Glutamatergic neuron (in vitro differentiated cells): ENCODE measurements at regions not wholly inside any gene's neighbourhood (a gene's known extent, or its start where the extent isn't known, plus 50 kb on each side); places are given as distances from the start of the nearest gene placed in this dataset.

Source experiments
- DNase-seq: peaks from one replicate; pipeline ENCODE4 v3.0.0; 2022
- H3K27ac Mint-ChIP-seq: one replicate; pipeline ENCODE4 v1.8.0; 2020; ENCODE audit warnings: mild to moderate bottlenecking, mixed read lengths, inconsistent platforms; ENCODE audit not compliant: unreplicated experiment
- H3K27me3 Mint-ChIP-seq: one replicate; pipeline ENCODE4 v1.8.0; 2020; ENCODE audit warnings: mild to moderate bottlenecking, moderate library complexity, mixed read lengths, inconsistent platforms; ENCODE audit not compliant: unreplicated experiment
- H3K36me3 Mint-ChIP-seq: one replicate; pipeline ENCODE4 v1.8.0; 2020; ENCODE audit warnings: mild to moderate bottlenecking, mixed read lengths, inconsistent platforms; ENCODE audit not compliant: unreplicated experiment
- H3K4me1 Mint-ChIP-seq: one replicate; pipeline ENCODE4 v1.8.0; 2020; ENCODE audit warnings: mild to moderate bottlenecking, low read depth, mixed read lengths, inconsistent platforms; ENCODE audit not compliant: unreplicated experiment
- H3K4me3 Mint-ChIP-seq: one replicate; pipeline ENCODE4 v1.8.0; 2020; ENCODE audit warnings: mild to moderate bottlenecking, mixed read lengths, inconsistent platforms; ENCODE audit not compliant: unreplicated experiment
- H3K9me3 Mint-ChIP-seq: one replicate; pipeline ENCODE4 v1.8.0; 2020; ENCODE audit warnings: mild to moderate bottlenecking, moderate library complexity, mixed read lengths, inconsistent platforms; ENCODE audit not compliant: unreplicated experiment
- TF ChIP-seq, protein P1 (sequence below): fragments of 200-600 bp; sonication (generic); IDR thresholded peaks from one replicate; pipeline ENCODE4 v1.5.0; 2021; ENCODE audit not compliant: partially characterized antibody, unreplicated experiment

DNA sequence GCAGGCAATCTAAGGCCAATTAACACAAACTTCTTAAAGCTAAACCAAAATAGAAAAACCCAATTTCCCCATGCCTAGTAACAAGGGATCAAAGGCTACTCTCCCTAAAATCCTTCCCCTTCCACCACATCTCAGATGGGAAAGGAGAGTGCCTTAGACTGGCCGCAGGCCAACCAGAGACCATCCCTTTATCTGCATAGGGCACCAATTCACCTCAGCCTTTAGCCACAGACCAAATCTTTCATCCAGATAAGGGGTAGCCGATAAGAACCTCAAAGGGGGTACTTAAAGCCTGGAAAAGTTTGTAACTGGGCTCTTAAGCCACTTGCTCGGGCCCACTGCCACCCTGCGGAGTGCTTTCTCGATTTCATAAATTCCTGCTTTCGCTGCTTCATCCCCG lies 68.3 kb downstream of the TEX13C start:
- peaks cover 3% of the 10 kb centered on the region for H3K9me3 Mint-ChIP-seq
- no peak for DNase-seq
- H3K27me3 Mint-ChIP-seq = no peaks in the 10 kb centered on the region
- H3K4me3 Mint-ChIP-seq = no peak overlapping the region
- TF ChIP-seq, protein P1, sequence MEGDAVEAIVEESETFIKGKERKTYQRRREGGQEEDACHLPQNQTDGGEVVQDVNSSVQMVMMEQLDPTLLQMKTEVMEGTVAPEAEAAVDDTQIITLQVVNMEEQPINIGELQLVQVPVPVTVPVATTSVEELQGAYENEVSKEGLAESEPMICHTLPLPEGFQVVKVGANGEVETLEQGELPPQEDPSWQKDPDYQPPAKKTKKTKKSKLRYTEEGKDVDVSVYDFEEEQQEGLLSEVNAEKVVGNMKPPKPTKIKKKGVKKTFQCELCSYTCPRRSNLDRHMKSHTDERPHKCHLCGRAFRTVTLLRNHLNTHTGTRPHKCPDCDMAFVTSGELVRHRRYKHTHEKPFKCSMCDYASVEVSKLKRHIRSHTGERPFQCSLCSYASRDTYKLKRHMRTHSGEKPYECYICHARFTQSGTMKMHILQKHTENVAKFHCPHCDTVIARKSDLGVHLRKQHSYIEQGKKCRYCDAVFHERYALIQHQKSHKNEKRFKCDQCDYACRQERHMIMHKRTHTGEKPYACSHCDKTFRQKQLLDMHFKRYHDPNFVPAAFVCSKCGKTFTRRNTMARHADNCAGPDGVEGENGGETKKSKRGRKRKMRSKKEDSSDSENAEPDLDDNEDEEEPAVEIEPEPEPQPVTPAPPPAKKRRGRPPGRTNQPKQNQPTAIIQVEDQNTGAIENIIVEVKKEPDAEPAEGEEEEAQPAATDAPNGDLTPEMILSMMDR = no peak
- no peaks in the 10 kb centered on the region for H3K4me1 Mint-ChIP-seq
- no peak overlapping the region for H3K27ac Mint-ChIP-seq
- no peaks in the 10 kb centered on the region for H3K36me3 Mint-ChIP-seq

DNA sequence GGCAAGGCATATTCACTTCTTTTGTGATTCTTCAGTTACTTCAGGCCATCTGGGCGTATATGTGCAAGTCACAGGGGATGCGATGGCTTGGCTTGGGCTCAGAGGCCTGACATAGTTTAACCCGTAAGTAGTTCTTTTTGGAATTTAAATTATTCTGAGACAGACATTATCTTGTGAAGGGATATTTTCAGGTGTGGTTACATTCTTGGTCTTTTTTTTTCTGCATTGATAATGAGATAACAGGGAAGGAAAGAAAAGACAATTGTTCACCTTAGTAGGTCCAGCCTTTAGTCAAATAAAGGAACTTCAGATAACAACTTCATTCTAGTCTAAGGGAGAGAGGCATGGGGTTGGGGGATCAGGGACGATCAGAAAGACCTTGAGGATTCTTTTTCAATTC lies 74.8 kb downstream of the TEX13C start:
- DNase-seq = no peak

DNA sequence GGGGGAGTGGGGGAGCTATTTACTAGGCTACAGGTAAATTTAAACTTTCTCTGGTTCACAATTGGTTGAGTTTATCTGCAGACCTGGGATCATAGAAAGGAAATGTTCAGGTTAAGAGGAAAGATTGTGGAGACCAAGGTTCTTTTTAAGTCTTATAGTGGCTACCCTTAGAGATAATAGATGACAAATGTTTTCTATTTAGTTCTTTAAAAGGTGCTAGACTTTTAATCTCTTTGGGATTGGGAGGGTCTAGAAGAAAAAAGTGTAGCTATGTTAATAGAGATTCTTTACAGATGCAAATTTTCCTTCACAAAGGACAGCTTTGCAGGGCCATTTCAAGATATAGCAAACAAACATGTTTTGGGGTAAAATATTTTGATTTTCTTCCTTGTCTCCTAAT lies 76.0 kb downstream of the TEX13C start:
- TF ChIP-seq, protein P1 = no peak
- H3K27me3 Mint-ChIP-seq = no peaks in the 10 kb centered on the region
- H3K9me3 Mint-ChIP-seq = no peaks in the 10 kb centered on the region
- no peak overlapping the region for H3K4me3 Mint-ChIP-seq
- H3K4me1 Mint-ChIP-seq = no peaks in the 10 kb centered on the region
- DNase-seq = no peak
- no peaks in the 10 kb centered on the region for H3K36me3 Mint-ChIP-seq
- H3K27ac Mint-ChIP-seq = no peak overlapping the region

More for the DNA sequence above, 74.8 kb downstream of the TEX13C start:
- H3K9me3 Mint-ChIP-seq = no peaks in the 10 kb centered on the region
- no peak overlapping the region for H3K27ac Mint-ChIP-seq
- H3K36me3 Mint-ChIP-seq = no peaks in the 10 kb centered on the region
- H3K4me1 Mint-ChIP-seq = no peaks in the 10 kb centered on the region
- H3K27me3 Mint-ChIP-seq = no peaks in the 10 kb centered on the region
- no peak overlapping the region for H3K4me3 Mint-ChIP-seq
- TF ChIP-seq, protein P1 = no peak

DNA sequence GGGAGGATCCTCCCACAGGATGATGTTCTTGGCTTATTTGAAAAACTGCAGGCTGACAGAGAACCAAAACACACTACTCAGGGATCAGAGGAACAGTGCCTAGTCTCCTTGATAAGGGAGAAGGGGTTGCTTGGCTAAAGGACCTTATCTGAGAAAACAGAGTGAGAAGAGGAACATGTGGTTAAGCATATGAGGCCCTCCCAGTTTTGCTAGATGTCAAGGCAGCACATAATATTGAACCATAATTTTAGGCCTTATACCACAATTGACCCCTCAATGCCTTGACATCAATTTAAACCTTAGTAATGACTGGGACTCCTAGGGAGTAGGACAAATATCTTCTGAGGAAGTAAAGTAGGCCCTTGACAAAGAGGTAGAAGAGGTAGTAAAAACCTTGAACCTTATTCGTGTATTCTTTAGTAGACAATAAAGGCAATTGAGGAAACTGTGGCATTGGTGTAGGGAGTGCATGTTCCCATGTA lies 79.3 kb downstream of the TEX13C start:
- H3K4me1 Mint-ChIP-seq = no peaks in the 10 kb centered on the region
- H3K27ac Mint-ChIP-seq = no peak overlapping the region
- TF ChIP-seq, protein P1 = no peak
- H3K27me3 Mint-ChIP-seq = no peaks in the 10 kb centered on the region
- no peak for DNase-seq
- H3K36me3 Mint-ChIP-seq = no peaks in the 10 kb centered on the region
- H3K4me3 Mint-ChIP-seq = no peak overlapping the region
- no peaks in the 10 kb centered on the region for H3K9me3 Mint-ChIP-seq

DNA sequence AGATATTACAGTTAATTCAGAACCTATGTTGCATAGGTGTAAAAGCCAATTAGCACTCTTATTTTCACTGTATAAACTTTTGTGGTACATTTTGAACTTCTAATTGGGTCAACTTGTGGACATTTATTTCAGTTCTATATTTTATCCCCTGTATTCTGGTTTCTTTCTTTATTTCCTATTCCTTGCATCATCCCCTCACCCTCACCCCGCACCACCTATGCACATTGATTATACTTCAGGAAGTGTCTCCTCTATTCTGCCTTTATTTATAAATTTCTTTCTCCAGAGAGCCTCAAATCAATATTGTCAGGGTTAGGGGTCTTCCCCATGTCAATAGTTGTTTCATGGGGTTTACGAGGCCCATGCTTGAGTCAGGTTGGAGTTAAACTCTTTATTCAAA lies 83.1 kb downstream of the TEX13C start:
- H3K27me3 Mint-ChIP-seq = no peaks in the 10 kb centered on the region
- no peaks in the 10 kb centered on the region for H3K36me3 Mint-ChIP-seq
- no peak for DNase-seq
- H3K4me1 Mint-ChIP-seq = no peaks in the 10 kb centered on the region
- TF ChIP-seq, protein P1 = no peak
- no peak overlapping the region for H3K27ac Mint-ChIP-seq
- H3K4me3 Mint-ChIP-seq = no peak overlapping the region
- H3K9me3 Mint-ChIP-seq = peaks cover 1% of the 10 kb centered on the region
